ENCODE measurements at regions not wholly inside any gene's neighbourhood (a gene's known extent, or its start where the extent isn't known, plus 50 kb on each side); places are given as distances from the start of the nearest gene placed in this dataset.
"Not testable (repeated sequence)": the region's sequence is repeated elsewhere in the genome, so short reads cannot be mapped to it uniquely, and the experiment has no call there.

DNA sequence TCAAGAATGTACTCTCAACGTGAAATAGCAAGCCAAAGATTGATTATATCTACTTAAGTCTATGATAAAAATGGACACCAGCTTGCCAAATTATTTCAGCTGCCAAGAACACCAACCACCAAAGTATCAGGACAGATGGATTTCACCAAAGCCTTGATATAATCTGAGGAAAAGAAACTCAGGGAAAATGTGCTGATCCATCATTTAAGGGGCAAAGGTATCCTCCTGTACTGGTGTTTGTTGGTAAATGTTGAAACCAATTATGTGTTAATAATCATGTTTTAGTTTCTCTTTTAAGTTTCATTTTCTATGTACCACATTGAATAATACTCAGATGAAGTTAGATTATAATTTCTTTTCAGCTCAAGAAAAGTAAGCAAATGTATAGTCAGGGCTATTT, 1284.3 kb upstream of the TMEM132C start:
- peaks cover 27% of the 10 kb centered on the region for H3K9me3 Mint-ChIP-seq
- H3K4me3 Mint-ChIP-seq: no peak overlapping the region
- TF ChIP-seq, protein P1, sequence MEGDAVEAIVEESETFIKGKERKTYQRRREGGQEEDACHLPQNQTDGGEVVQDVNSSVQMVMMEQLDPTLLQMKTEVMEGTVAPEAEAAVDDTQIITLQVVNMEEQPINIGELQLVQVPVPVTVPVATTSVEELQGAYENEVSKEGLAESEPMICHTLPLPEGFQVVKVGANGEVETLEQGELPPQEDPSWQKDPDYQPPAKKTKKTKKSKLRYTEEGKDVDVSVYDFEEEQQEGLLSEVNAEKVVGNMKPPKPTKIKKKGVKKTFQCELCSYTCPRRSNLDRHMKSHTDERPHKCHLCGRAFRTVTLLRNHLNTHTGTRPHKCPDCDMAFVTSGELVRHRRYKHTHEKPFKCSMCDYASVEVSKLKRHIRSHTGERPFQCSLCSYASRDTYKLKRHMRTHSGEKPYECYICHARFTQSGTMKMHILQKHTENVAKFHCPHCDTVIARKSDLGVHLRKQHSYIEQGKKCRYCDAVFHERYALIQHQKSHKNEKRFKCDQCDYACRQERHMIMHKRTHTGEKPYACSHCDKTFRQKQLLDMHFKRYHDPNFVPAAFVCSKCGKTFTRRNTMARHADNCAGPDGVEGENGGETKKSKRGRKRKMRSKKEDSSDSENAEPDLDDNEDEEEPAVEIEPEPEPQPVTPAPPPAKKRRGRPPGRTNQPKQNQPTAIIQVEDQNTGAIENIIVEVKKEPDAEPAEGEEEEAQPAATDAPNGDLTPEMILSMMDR (IDR thresholded peaks at IDR 0.05; ENCODE audit: unreplicated experiment): no peak
- H3K27ac Mint-ChIP-seq: no peak overlapping the region
- no peaks in the 10 kb centered on the region for H3K36me3 Mint-ChIP-seq
- H3K4me1 Mint-ChIP-seq: no peaks in the 10 kb centered on the region
- no peak for DNase-seq (ENCODE audit: low spot score in 2 of 2, unreplicated experiment in 2 of 2)
- no peaks in the 10 kb centered on the region for H3K27me3 Mint-ChIP-seq (ENCODE audit: low read depth)

DNA sequence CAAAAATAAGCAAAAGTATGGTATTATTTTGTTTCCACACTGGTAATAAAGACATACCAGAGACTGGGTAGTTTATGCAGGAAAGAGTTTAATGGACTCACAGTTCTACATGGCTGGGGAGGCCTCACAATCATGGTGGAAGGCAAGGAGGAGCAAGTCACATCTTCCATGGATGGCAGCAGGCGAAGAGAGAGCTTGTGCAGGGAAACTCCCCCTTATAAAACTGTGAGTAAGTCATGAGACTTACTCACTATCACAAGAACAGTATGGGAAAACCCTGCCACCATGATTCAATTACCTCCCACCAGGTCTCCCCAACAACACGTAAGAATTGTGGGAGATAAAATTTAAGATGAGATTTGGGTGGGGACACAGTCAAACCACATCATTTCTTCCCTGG, 1283.2 kb upstream of the TMEM132C start:
- not testable (repeated sequence) for H3K4me3 Mint-ChIP-seq; H3K4me1 Mint-ChIP-seq; DNase-seq (ENCODE audit: low spot score in 2 of 2, unreplicated experiment in 2 of 2); H3K27me3 Mint-ChIP-seq (ENCODE audit: low read depth); H3K36me3 Mint-ChIP-seq; H3K27ac Mint-ChIP-seq
- peaks cover 27% of the 10 kb centered on the region for H3K9me3 Mint-ChIP-seq

DNA sequence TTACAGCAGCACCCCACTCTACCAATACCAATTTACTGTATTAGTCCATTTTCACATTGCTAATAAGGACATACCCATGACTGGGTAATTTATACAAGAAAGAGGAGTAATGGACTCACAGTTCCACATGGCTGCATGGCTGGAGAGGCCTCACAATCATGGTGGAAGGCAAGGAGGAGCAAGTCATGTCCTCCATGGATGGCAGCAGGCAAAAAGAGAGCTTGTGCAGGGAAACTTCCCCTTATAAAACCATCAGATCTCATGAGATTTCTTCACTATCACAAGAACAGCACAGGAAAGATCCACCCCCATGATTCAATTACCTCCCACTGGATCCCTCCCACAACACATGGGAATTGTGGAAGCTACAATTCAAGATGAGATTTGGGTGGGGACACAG, 1281.3 kb upstream of the TMEM132C start:
- H3K27me3 Mint-ChIP-seq (ENCODE audit: low read depth); H3K4me3 Mint-ChIP-seq; H3K27ac Mint-ChIP-seq; H3K4me1 Mint-ChIP-seq; H3K36me3 Mint-ChIP-seq; DNase-seq (ENCODE audit: low spot score in 2 of 2, unreplicated experiment in 2 of 2): not testable (repeated sequence)
- H3K9me3 Mint-ChIP-seq: peaks cover 27% of the 10 kb centered on the region

DNA sequence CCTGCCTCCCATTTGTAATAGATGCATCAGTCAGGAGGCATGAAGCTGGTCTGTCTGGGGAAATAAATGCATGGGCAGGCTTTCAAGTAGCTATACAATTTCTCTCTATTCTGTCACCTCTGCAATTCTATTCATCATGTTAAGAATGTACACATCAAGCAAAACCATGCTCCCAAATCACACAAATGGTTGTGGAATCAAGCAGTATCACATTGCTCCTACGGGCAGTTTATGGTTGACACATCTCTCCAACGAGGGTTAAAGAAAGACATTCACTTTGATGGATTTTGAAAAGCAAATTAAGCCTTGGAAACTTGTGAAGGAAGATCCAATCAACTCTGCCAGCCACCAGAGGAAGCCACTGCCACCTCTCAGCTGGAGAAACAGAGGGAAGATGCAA, 1277.4 kb upstream of the TMEM132C start:
- TF ChIP-seq, protein P1 (IDR thresholded peaks at IDR 0.05; ENCODE audit: unreplicated experiment): no peak
- Mint-ChIP-seq H3K4me3 (no peak overlapping the region), H3K36me3 (no peaks in the 10 kb centered on the region), H3K27ac (no peak overlapping the region), H3K27me3 (ENCODE audit: low read depth) (peaks cover 1% of the 10 kb centered on the region), H3K9me3 (peaks cover 14% of the 10 kb centered on the region), H3K4me1 (no peaks in the 10 kb centered on the region)
- DNase-seq (ENCODE audit: low spot score in 2 of 2, unreplicated experiment in 2 of 2): no peak

DNA sequence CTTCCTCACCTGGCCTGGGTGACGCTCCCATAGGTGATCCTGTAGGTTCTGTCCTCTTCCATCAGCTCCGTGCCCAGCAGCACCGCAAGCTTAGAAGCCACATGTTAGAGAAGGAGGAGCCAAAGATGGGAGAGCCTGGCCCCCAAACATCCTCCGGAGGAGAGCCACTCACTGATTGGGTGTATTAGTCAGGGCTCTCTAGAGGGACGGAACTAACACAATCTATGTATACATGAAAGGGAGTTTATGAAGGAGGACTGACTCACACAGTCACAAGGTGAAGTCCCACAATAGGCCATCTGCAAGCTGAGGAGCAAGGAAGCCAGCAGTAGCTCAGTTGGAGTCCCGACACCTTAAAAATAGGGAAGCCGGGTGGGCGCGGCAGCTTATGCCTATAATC, 1273.1 kb upstream of the TMEM132C start:
- peaks cover 2% of the 10 kb centered on the region for H3K27me3 Mint-ChIP-seq (ENCODE audit: low read depth)
- no peaks in the 10 kb centered on the region for H3K4me1 Mint-ChIP-seq
- peaks cover 3% of the 10 kb centered on the region for H3K9me3 Mint-ChIP-seq
- H3K27ac Mint-ChIP-seq: no peak overlapping the region
- H3K36me3 Mint-ChIP-seq: no peaks in the 10 kb centered on the region
- H3K4me3 Mint-ChIP-seq: no peak overlapping the region
- DNase-seq (ENCODE audit: low spot score in 2 of 2, unreplicated experiment in 2 of 2): no peak
- TF ChIP-seq, protein P1 (IDR thresholded peaks at IDR 0.05; ENCODE audit: unreplicated experiment): no peak

DNA sequence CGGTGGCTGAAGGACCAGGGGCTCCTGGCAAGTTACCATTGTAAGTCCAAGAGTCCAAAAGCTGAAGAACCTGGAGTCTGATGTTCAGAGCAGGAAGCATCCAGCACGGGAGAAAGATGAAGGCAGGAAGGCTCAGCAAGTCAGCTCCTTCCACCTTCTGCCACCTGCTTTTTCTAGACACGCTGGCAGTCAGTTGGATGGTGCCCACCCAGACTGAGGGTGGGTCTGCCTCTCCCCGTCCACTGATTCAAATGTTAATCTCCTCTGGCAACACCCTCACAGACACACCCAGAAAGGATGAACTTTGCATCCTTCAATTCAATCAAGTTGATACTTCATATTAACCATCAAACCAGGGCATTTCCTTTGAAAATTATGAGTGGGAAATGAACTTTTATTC, 1272.4 kb upstream of the TMEM132C start:
- Mint-ChIP-seq H3K4me3 (no peak overlapping the region), H3K27ac (no peak overlapping the region), H3K4me1 (no peaks in the 10 kb centered on the region), H3K9me3 (peaks cover 3% of the 10 kb centered on the region), H3K27me3 (ENCODE audit: low read depth) (peaks cover 2% of the 10 kb centered on the region), H3K36me3 (no peaks in the 10 kb centered on the region)
- no peak for DNase-seq (ENCODE audit: low spot score in 2 of 2, unreplicated experiment in 2 of 2)
- TF ChIP-seq, protein P1 (IDR thresholded peaks at IDR 0.05; ENCODE audit: unreplicated experiment): no peak

DNA sequence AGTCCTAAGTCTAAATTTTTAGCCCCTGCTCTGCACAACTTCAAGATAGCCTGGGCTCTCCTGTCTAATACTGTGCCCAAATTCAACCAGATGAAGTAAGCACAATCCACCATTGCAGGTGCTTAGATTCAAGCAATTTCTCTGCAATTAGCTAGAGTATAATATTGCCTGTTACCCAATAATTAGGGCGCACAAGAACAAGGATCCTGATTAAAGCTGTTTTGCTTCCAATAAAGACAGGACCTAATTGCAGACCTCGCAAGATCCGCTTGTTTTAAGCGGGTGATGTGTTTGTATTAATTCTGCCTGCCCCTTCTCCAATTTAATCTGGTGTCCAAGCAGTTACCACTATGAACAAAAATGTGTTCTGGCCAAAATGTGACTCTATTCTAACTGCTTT, 1268.9 kb upstream of the TMEM132C start:
- Mint-ChIP-seq H3K36me3 (no peaks in the 10 kb centered on the region), H3K27me3 (ENCODE audit: low read depth) (peaks cover 2% of the 10 kb centered on the region), H3K27ac (no peak overlapping the region), H3K4me3 (no peak overlapping the region), H3K4me1 (no peaks in the 10 kb centered on the region), H3K9me3 (no peaks in the 10 kb centered on the region)
- TF ChIP-seq, protein P1 (IDR thresholded peaks at IDR 0.05; ENCODE audit: unreplicated experiment): no peak
- no peak for DNase-seq (ENCODE audit: low spot score in 2 of 2, unreplicated experiment in 2 of 2)

Measured in mesothelial cell of epicardium (in vitro differentiated cells).